ENCODE measurements at regions not wholly inside any gene's neighbourhood (a gene's known extent, or its start where the extent isn't known, plus 50 kb on each side); places are given as distances from the start of the nearest gene placed in this dataset.

DNA sequence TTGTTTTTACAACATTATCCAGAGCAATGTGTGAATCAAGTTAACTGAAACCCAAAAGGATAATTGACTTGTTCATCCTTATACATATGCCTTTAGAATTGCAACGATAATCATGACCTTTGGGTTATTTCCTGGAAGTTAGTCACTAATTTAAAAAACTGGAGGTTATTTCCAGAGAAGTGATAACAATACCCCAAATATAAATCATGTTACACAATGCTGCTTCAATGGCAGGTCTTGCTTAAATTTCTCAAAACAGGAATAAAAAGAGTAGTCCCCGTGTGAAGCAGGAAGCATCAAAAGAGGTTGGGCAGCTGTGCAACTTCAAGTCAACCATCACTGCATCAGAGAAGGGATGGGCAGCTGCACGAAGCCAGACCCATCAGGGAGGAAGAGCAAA, 134.4 kb downstream of the EFNB2 start:
- TF ChIP-seq, protein P1, sequence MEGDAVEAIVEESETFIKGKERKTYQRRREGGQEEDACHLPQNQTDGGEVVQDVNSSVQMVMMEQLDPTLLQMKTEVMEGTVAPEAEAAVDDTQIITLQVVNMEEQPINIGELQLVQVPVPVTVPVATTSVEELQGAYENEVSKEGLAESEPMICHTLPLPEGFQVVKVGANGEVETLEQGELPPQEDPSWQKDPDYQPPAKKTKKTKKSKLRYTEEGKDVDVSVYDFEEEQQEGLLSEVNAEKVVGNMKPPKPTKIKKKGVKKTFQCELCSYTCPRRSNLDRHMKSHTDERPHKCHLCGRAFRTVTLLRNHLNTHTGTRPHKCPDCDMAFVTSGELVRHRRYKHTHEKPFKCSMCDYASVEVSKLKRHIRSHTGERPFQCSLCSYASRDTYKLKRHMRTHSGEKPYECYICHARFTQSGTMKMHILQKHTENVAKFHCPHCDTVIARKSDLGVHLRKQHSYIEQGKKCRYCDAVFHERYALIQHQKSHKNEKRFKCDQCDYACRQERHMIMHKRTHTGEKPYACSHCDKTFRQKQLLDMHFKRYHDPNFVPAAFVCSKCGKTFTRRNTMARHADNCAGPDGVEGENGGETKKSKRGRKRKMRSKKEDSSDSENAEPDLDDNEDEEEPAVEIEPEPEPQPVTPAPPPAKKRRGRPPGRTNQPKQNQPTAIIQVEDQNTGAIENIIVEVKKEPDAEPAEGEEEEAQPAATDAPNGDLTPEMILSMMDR (IDR thresholded peaks at IDR 0.05; ENCODE audit: poor library complexity, severe bottlenecking), result no peak
- H3K4me1 ChIP-seq (ENCODE audit: insufficient read depth, poor library complexity, severe bottlenecking), result no peaks in the 10 kb centered on the region
- no peak overlapping the region for H3K27ac ChIP-seq (ENCODE audit: poor library complexity, severe bottlenecking)
- DNase-seq (ENCODE audit: low spot score), result no peak
- ATAC-seq (ENCODE audit: low read depth), result no peak
- H3K36me3 ChIP-seq (ENCODE audit: low read depth), result no peaks in the 10 kb centered on the region
- H3K27me3 ChIP-seq (ENCODE audit: insufficient read depth, poor library complexity, severe bottlenecking), result no peaks in the 10 kb centered on the region
- no peak overlapping the region for H3K4me3 ChIP-seq (ENCODE audit: severe bottlenecking)
- no peaks in the 10 kb centered on the region for H3K9me3 ChIP-seq (ENCODE audit: severe bottlenecking)

- Histone ChIP-seq H3K27ac (ENCODE audit: poor library complexity, severe bottlenecking) (no peak overlapping the region), H3K4me1 (ENCODE audit: insufficient read depth, poor library complexity, severe bottlenecking) (no peaks in the 10 kb centered on the region), H3K27me3 (ENCODE audit: insufficient read depth, poor library complexity, severe bottlenecking) (no peaks in the 10 kb centered on the region), H3K9me3 (ENCODE audit: severe bottlenecking) (no peaks in the 10 kb centered on the region), H3K36me3 (ENCODE audit: low read depth) (no peaks in the 10 kb centered on the region), H3K4me3 (ENCODE audit: severe bottlenecking) (no peak overlapping the region)
- ATAC-seq (ENCODE audit: low read depth), result no peak
- TF ChIP-seq, protein P1 (IDR thresholded peaks at IDR 0.05; ENCODE audit: poor library complexity, severe bottlenecking), result no peak
- DNase-seq (ENCODE audit: low spot score), result no peak
Observed at GRCh38 chr13:106400289-106400688, 135.2 kb downstream of the EFNB2 start.

GRCh38 chr13:106398289-106398688, 137.2 kb downstream of the EFNB2 start:
- Histone ChIP-seq H3K27ac (ENCODE audit: poor library complexity, severe bottlenecking) (no peak overlapping the region), H3K36me3 (ENCODE audit: low read depth) (no peaks in the 10 kb centered on the region), H3K4me3 (ENCODE audit: severe bottlenecking) (no peak overlapping the region), H3K27me3 (ENCODE audit: insufficient read depth, poor library complexity, severe bottlenecking) (no peaks in the 10 kb centered on the region), H3K4me1 (ENCODE audit: insufficient read depth, poor library complexity, severe bottlenecking) (peaks cover 10% of the 10 kb centered on the region), H3K9me3 (ENCODE audit: severe bottlenecking) (no peaks in the 10 kb centered on the region)
- ATAC-seq (ENCODE audit: low read depth), result no peak
- TF ChIP-seq, protein P1 (IDR thresholded peaks at IDR 0.05; ENCODE audit: poor library complexity, severe bottlenecking), result no peak
- no peak for DNase-seq (ENCODE audit: low spot score)

DNA sequence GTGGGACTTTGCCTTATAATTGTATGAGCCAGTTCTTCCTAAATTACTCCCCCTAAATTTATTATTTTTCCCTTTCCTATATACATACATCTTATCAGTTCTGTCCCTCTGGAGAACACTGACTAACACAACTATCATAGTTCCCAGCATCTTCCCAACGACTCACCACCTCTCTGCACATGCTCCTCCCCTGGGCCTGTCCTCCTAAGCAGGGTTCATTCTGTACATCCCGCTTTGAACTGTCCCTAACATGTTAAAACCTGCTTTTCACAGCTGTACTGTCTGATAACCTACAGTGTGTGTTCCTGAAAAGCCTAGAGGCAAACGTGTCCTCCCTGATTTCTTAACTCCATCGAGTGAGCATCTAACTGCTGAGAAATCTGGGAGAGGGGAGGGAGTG, 141.7 kb downstream of the EFNB2 start:
- Histone ChIP-seq H3K4me3 (ENCODE audit: severe bottlenecking) (no peak overlapping the region), H3K36me3 (ENCODE audit: low read depth) (no peaks in the 10 kb centered on the region), H3K9me3 (ENCODE audit: severe bottlenecking) (no peaks in the 10 kb centered on the region), H3K4me1 (ENCODE audit: insufficient read depth, poor library complexity, severe bottlenecking) (peaks cover 18% of the 10 kb centered on the region), H3K27me3 (ENCODE audit: insufficient read depth, poor library complexity, severe bottlenecking) (no peaks in the 10 kb centered on the region), H3K27ac (ENCODE audit: poor library complexity, severe bottlenecking) (peak overlapping the region; percentile 20)
- ATAC-seq (ENCODE audit: low read depth) (peak; percentile 100), DNase-seq (ENCODE audit: low spot score) (no peak)
- TF ChIP-seq, protein P1 (IDR thresholded peaks at IDR 0.05; ENCODE audit: poor library complexity, severe bottlenecking), result no peak

- ATAC-seq (ENCODE audit: low read depth), result no peak
- no peak for DNase-seq (ENCODE audit: low spot score)
- Histone ChIP-seq H3K9me3 (ENCODE audit: severe bottlenecking) (no peaks in the 10 kb centered on the region), H3K4me3 (ENCODE audit: severe bottlenecking) (no peak overlapping the region), H3K4me1 (ENCODE audit: insufficient read depth, poor library complexity, severe bottlenecking) (peaks cover 18% of the 10 kb centered on the region), H3K27me3 (ENCODE audit: insufficient read depth, poor library complexity, severe bottlenecking) (no peaks in the 10 kb centered on the region), H3K27ac (ENCODE audit: poor library complexity, severe bottlenecking) (no peak overlapping the region), H3K36me3 (ENCODE audit: low read depth) (no peaks in the 10 kb centered on the region)
- TF ChIP-seq, protein P1 (IDR thresholded peaks at IDR 0.05; ENCODE audit: poor library complexity, severe bottlenecking), result no peak
Observed at GRCh38 chr13:106391681-106392080, 143.8 kb downstream of the EFNB2 start.

Data from RWPE2 (cell line).